PC-3 (cell line): ENCODE measurements at regions not wholly inside any gene's neighbourhood (a gene's known extent, or its start where the extent isn't known, plus 50 kb on each side); places are given as distances from the start of the nearest gene placed in this dataset.
A peak's percentile ranks its signal among the peaks of the same experiment; 100 is the strongest.

Experiments
- ATAC-seq: fragments of 200-7000 bp; cut with Tn5 transposase; 2 replicates; pipeline ENCODE4 v1.9.1; 2020; ENCODE audit warnings: mild to moderate bottlenecking, moderate library complexity
- BruUV-seq: library from RNA; stranded (reverse); fragments of 400-500 nt; replicated peaks from 2 replicates; lab custom pipeline; 2021; lab: Mats Ljungman, UMichigan
- CTCF ChIA-PET: fragments of 300-600 bp; sonication (Branson Sonifier 250); formaldehyde crosslinking; loops from one replicate; lab custom pipeline; 2022; ENCODE audit warnings: antibody characterized with exemption; lab: Charles Lee
- POLR2A ChIA-PET: fragments of 300-600 bp; sonication (Branson Sonifier 250); formaldehyde crosslinking; loops from one replicate; lab custom pipeline; 2022; ENCODE audit warnings: antibody characterized with exemption; ENCODE audit not compliant: unreplicated experiment; lab: Charles Lee
- DNase-seq: peaks from one replicate; pipeline ENCODE4 v3.0.0-alpha.2; 2015
- H2AFZ ChIP-seq: fragments of 300-600 bp; sonication (generic); 2 replicates; pipeline ENCODE4 v1.6.0; 2016; ENCODE audit warnings: antibody characterized with exemption, low read length
- H3F3A ChIP-seq: fragments of 300-600 bp; sonication (generic); one replicate; pipeline ENCODE4 v1.6.0; 2017; ENCODE audit warnings: antibody characterized with exemption, low read length, control low read depth, mild to moderate bottlenecking; ENCODE audit not compliant: unreplicated experiment
- H3K27ac ChIP-seq: fragments of 300-600 bp; sonication (generic); 2 replicates; pipeline ENCODE4 v1.5.1; 2016; ENCODE audit warnings: mild to moderate bottlenecking, low read length
- H3K27me3 ChIP-seq: fragments of 300-600 bp; sonication (generic); 2 replicates; pipeline ENCODE4 v1.6.1; 2016; ENCODE audit warnings: low read length, mixed read lengths
- H3K36me3 ChIP-seq: fragments of 300-600 bp; sonication (generic); 2 replicates; pipeline ENCODE4 v1.6.1; 2016; ENCODE audit warnings: low read depth, mixed run types, low read length, mixed read lengths
- H3K4me1 ChIP-seq: fragments of 300-600 bp; sonication (generic); 2 replicates; pipeline ENCODE4 v1.5.1; 2016; ENCODE audit warnings: low read length; ENCODE audit not compliant: insufficient read depth
- H3K4me2 ChIP-seq: fragments of 300-600 bp; sonication (generic); 2 replicates; pipeline ENCODE4 v1.6.0; 2016; ENCODE audit warnings: low read length
- H3K4me3 ChIP-seq: fragments of 300-600 bp; sonication (generic); 2 replicates; pipeline ENCODE4 v1.5.1; 2016; ENCODE audit warnings: mild to moderate bottlenecking, low read length, mixed read lengths
- H3K79me2 ChIP-seq: fragments of 300-600 bp; sonication (generic); 2 replicates; pipeline ENCODE4 v1.6.1; 2017; ENCODE audit warnings: low read length, mixed read lengths
- H3K9ac ChIP-seq: fragments of 300-600 bp; sonication (generic); 2 replicates; pipeline ENCODE4 v1.6.0; 2016; ENCODE audit warnings: mild to moderate bottlenecking, low read length
- H3K9me2 ChIP-seq: fragments of 300-600 bp; sonication (generic); replicated peaks from 2 replicates; pipeline ENCODE4 v1.6.1; 2016; ENCODE audit warnings: mixed run types, low read length, mixed read lengths
- H3K9me3 ChIP-seq: fragments of 300-600 bp; sonication (generic); 2 replicates; pipeline ENCODE4 v1.6.1; 2016; ENCODE audit warnings: low read length, mixed read lengths
- H4K20me1 ChIP-seq: fragments of 300-600 bp; sonication (generic); 2 replicates; pipeline ENCODE4 v1.6.1; 2016; ENCODE audit warnings: low read length, mixed read lengths
- EZH2 ChIP-seq: fragments of 300-600 bp; sonication (generic); IDR thresholded peaks from one replicate; pipeline ENCODE4 v1.6.1; 2017; ENCODE audit warnings: antibody characterized with exemption, mild to moderate bottlenecking, low read length; ENCODE audit not compliant: unreplicated experiment
- EZH2phosphoT487 ChIP-seq: fragments of 300-600 bp; sonication (generic); IDR thresholded peaks from 2 replicates; pipeline ENCODE4 v1.6.1; 2018; ENCODE audit warnings: mild to moderate bottlenecking, antibody characterized with exemption, low read length, borderline replicate concordance
- intact Hi-C: fragments of 100-400 bp; cut with micrococcal nuclease; formaldehyde crosslinking; loops from 2 replicates; pipeline ENCODE4 v1.9.0; 2023
- TF ChIP-seq, protein P1 (sequence below): fragments of 300-600 bp; sonication (generic); conservative IDR thresholded peaks from 2 replicates; pipeline ENCODE4 v1.5.1; 2017; ENCODE audit warnings: antibody characterized with exemption, low read depth, mild to moderate bottlenecking, low read length

DNA sequence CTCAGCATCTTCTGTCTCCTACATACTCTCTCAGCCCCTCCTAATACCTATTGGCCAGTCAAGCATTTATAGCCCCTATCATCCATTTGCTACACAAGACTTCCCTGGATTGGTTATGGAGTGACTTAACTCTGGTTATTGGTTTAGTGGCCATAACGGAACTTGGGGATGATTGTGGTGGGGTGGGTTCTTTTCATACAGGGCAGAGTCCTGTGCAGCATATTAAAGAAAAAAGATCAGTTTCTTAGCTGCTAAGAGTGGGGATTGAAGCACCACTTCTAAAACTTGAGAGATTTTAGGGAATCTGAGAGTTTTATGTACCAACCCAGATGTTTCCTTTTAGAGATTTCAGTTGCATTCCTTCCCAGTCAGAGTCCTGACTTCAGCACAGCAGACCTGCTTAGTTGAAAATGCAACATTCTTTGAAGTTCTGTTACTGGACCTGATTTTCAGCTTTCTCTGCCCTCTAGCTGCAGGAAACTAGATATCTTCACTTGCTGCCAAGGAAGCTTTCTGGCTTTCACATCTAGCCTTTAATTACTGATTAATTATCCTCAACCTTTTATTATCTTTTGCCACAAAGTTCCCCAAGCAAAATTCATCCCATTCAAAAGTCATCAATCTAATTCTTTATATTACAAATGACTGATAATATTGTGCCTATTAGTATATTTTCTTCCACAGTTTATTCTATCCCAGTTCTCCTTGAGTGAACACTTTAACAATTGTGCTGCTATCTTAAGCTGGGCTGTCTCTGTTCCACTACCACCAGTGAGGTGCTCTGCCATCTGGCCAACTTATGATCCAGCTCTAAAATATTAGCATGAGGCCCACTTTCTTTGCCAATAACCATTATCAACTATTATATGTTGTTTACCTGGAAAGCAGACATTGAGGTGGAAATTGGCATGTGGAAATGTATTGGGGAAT lies 906.0 kb upstream of the ALCAM start:
- Histone ChIP-seq H3K9ac (no peak overlapping the region), H3K27ac (no peak overlapping the region), H3K4me3 (no peak overlapping the region), H4K20me1 (no peaks in the 10 kb centered on the region), H3K4me1 (peaks cover 11% of the 10 kb centered on the region), H3K4me2 (peak overlapping the region; percentile 5; the same call in 1 of the 2 replicates), H3K9me3 (no peaks in the 10 kb centered on the region), H3K9me2 (no peaks in the 10 kb centered on the region), H3K36me3 (no peaks in the 10 kb centered on the region), H2AFZ (no peak overlapping the region), H3K79me2 (0 out of 2 replicates have a peak, but pooled peaks cover 5% of the 10 kb centered on the region), H3K27me3 (no peaks in the 10 kb centered on the region), H3F3A (no peaks in the 10 kb centered on the region)
- intact Hi-C loops: loop anchor here (10.0 kb wide), 1 partner anchor 166 kb away; no protein-coding TSS in a partner anchor
- TF ChIP-seq, protein P1, sequence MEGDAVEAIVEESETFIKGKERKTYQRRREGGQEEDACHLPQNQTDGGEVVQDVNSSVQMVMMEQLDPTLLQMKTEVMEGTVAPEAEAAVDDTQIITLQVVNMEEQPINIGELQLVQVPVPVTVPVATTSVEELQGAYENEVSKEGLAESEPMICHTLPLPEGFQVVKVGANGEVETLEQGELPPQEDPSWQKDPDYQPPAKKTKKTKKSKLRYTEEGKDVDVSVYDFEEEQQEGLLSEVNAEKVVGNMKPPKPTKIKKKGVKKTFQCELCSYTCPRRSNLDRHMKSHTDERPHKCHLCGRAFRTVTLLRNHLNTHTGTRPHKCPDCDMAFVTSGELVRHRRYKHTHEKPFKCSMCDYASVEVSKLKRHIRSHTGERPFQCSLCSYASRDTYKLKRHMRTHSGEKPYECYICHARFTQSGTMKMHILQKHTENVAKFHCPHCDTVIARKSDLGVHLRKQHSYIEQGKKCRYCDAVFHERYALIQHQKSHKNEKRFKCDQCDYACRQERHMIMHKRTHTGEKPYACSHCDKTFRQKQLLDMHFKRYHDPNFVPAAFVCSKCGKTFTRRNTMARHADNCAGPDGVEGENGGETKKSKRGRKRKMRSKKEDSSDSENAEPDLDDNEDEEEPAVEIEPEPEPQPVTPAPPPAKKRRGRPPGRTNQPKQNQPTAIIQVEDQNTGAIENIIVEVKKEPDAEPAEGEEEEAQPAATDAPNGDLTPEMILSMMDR: peak; percentile 78
- TF ChIP-seq EZH2phosphoT487: no peak
- ATAC-seq: peak; percentile 87
- TSS peak; percentile 58 for BruUV-seq
- ChIA-PET POLR2A (interaction anchor here (1.0 kb wide), 1 partner anchor 15 kb away, joined by 7 read pairs; no protein-coding TSS in a partner anchor), CTCF (interaction anchor here (0.6 to 1.2 kb wide), 5 partner anchors 17 to 482 kb away, joined by 3 to 4 read pairs (median 3); no protein-coding TSS in a partner anchor)
- DNase-seq: peak; percentile 77

DNA sequence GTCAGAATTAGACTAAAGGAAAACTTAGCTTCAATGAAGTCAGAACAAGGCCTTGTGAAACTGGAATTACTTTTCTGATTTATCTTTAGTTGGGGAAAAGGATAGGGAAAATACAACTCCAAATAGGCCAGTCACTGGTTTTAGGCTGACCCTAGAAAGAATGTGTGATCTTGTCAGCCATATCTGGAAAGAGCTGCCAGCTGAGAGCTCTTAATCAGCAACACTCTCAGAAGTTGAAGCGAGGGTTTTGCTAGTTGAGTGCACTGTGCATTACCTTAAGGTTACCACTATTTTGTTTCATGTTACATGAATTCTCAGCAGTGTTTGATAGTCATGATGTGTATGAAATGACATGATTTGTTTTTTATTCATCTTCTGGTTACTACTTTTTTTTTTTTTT lies 905.3 kb upstream of the ALCAM start:
- no peak overlapping the region for H2AFZ ChIP-seq
- no peak overlapping the region for H3K27ac ChIP-seq
- TF ChIP-seq, protein P1: no peak
- TF ChIP-seq EZH2phosphoT487: no peak
- no peak for TF ChIP-seq EZH2
- H3K4me2 ChIP-seq: no peak overlapping the region
- DNase-seq (no peak), ATAC-seq (peak; percentile 11; the same call in 1 of the 2 replicates)
- no peaks in the 10 kb centered on the region for H3K27me3 ChIP-seq
- H3K79me2 ChIP-seq: 0 out of 2 replicates have a peak, but pooled peaks cover 5% of the 10 kb centered on the region
- H4K20me1 ChIP-seq: no peaks in the 10 kb centered on the region
- no peak overlapping the region for H3K9ac ChIP-seq
- POLR2A ChIA-PET: interaction anchor here (0.6 kb wide), 1 partner anchor 10 kb away, joined by 3 read pairs; no protein-coding TSS in a partner anchor
- CTCF ChIA-PET: interaction anchor here (0.6 to 1.2 kb wide), 4 partner anchors 25 to 481 kb away, joined by 3 read pairs; no protein-coding TSS in a partner anchor
- no peak overlapping the region for H3K4me3 ChIP-seq
- no peaks in the 10 kb centered on the region for H3K9me3 ChIP-seq
- TSS peak; percentile 29 for BruUV-seq
- intact Hi-C loops: loop anchor here (10.0 kb wide), 1 partner anchor 167 kb away; no protein-coding TSS in a partner anchor
- no peaks in the 10 kb centered on the region for H3K9me2 ChIP-seq
- H3K36me3 ChIP-seq: no peaks in the 10 kb centered on the region
- no peaks in the 10 kb centered on the region for H3F3A ChIP-seq
- peaks cover 11% of the 10 kb centered on the region for H3K4me1 ChIP-seq
